Esophagus (tissue), 2 donors: ENCODE measurements at regions not wholly inside any gene's neighbourhood (a gene's known extent, or its start where the extent isn't known, plus 50 kb on each side); places are given as distances from the start of the nearest gene placed in this dataset.

Source experiments
- H3K27ac ChIP-seq, 2 donors: one replicate each; pipeline ENCODE4 v1.5.1; 2013; ENCODE audit warnings: low read depth in 2 of 2, mild to moderate bottlenecking in 2 of 2, inconsistent platforms in 1 of 2, low read length in 1 of 2, moderate library complexity in 1 of 2
- H3K27me3 ChIP-seq, 2 donors: one replicate each; pipeline ENCODE4 v1.6.1; 2013; ENCODE audit warnings: low read length in 2 of 2, control low read depth in 1 of 2, mild to moderate bottlenecking in 1 of 2; ENCODE audit not compliant: insufficient read depth in 2 of 2, control insufficient read depth in 1 of 2
- H3K36me3 ChIP-seq, 2 donors: one replicate each; pipeline ENCODE4 v1.6.1; 2013; ENCODE audit warnings: low read length in 1 of 2; ENCODE audit not compliant: control insufficient read depth in 2 of 2, insufficient read depth in 2 of 2
- H3K4me1 ChIP-seq, 2 donors: one replicate each; pipeline ENCODE4 v1.6.1; 2013; ENCODE audit warnings: low read length in 1 of 2; ENCODE audit not compliant: control insufficient read depth in 2 of 2, insufficient read depth in 2 of 2
- H3K4me3 ChIP-seq, 2 donors: one replicate each; pipeline ENCODE4 v1.5.1; 2013; ENCODE audit warnings: low read length in 2 of 2, mild to moderate bottlenecking in 2 of 2, low read depth in 1 of 2, moderate library complexity in 1 of 2
- H3K9me3 ChIP-seq, 2 donors: one replicate each; pipeline ENCODE4 v1.6.1; 2013; ENCODE audit warnings: mild to moderate bottlenecking in 2 of 2, low read depth in 1 of 2, low read length in 1 of 2, moderate library complexity in 1 of 2; ENCODE audit not compliant: control insufficient read depth in 2 of 2, insufficient read depth in 1 of 2
- WGBS, 2 donors: extraction: QIAGEN DNeasy Blood & Tissue Kit; methylation state at CpG; one replicate each; pipeline ENCODE4 v1.1.7; 2013; 5-methylcytosine and 5-hydroxymethylcytosine counted together
- donor health status: healthy with polysubstance abuse.
- donor health status: Bipolar disorder and iron deficiency.

GRCh38 chr5:5055712-5056111 lies 84.4 kb upstream of the ADAMTS16 start:
- no peak overlapping the region for H3K27ac ChIP-seq
- H3K27me3 ChIP-seq, result no peaks in the 10 kb centered on the region
- H3K9me3 ChIP-seq, result no peaks in the 10 kb centered on the region
- no peaks in the 10 kb centered on the region for H3K36me3 ChIP-seq
- H3K4me1 ChIP-seq, result no peaks in the 10 kb centered on the region
- 78% methylated on average over 1 of the region's 1 CpG for WGBS, 2 donors
- H3K4me3 ChIP-seq, result no peak overlapping the region

- no peak overlapping the region for H3K27ac ChIP-seq
These were observed 78.3 kb upstream of the ADAMTS16 start for GRCh38 chr5:5061836-5062235.

GRCh38 chr5:5062525-5063302 lies 77.4 kb upstream of the ADAMTS16 start:
- no peaks in the 10 kb centered on the region for H3K36me3 ChIP-seq
- H3K4me1 ChIP-seq, result no peaks in the 10 kb centered on the region
- no peaks in the 10 kb centered on the region for H3K27me3 ChIP-seq
- H3K9me3 ChIP-seq, result no peaks in the 10 kb centered on the region
- WGBS, 2 donors, result 62 to 63% methylated on average over 5 of the region's 5 CpGs
- no peak overlapping the region for H3K27ac ChIP-seq
- no peak overlapping the region for H3K4me3 ChIP-seq

More at GRCh38 chr5:5061836-5062235, 78.3 kb upstream of the ADAMTS16 start:
- no peak overlapping the region for H3K4me3 ChIP-seq
- no peaks in the 10 kb centered on the region for H3K4me1 ChIP-seq
- no peaks in the 10 kb centered on the region for H3K36me3 ChIP-seq
- no peaks in the 10 kb centered on the region for H3K27me3 ChIP-seq
- 88 to 89% methylated on average over 12 of the region's 12 CpGs for WGBS, 2 donors
- no peaks in the 10 kb centered on the region for H3K9me3 ChIP-seq

GRCh38 chr5:5063533-5063953 lies 76.6 kb upstream of the ADAMTS16 start:
- Histone ChIP-seq H3K27ac (no peak overlapping the region), H3K27me3 (no peaks in the 10 kb centered on the region), H3K4me3 (no peak overlapping the region), H3K9me3 (no peaks in the 10 kb centered on the region), H3K4me1 (no peaks in the 10 kb centered on the region), H3K36me3 (no peaks in the 10 kb centered on the region)
- 39 to 53% methylated on average over 3 of the region's 3 CpGs for WGBS, 2 donors

- WGBS, 2 donors, result 87 to 92% methylated on average over 4 of the region's 4 CpGs
- Histone ChIP-seq H3K36me3 (no peaks in the 10 kb centered on the region), H3K9me3 (no peaks in the 10 kb centered on the region), H3K27ac (no peak overlapping the region), H3K27me3 (no peaks in the 10 kb centered on the region), H3K4me1 (no peaks in the 10 kb centered on the region), H3K4me3 (no peak overlapping the region)
These were observed 74.7 kb upstream of the ADAMTS16 start for GRCh38 chr5:5065472-5065871.

GRCh38 chr5:5066276-5067186 lies 73.6 kb upstream of the ADAMTS16 start:
- WGBS, 2 donors, result 51 to 53% methylated on average over 6 of the region's 6 CpGs
- no peaks in the 10 kb centered on the region for H3K4me1 ChIP-seq

GRCh38 chr5:5069851-5070250 lies 70.3 kb upstream of the ADAMTS16 start:
- no peaks in the 10 kb centered on the region for H3K36me3 ChIP-seq
- H3K27ac ChIP-seq, result no peak overlapping the region
- peaks cover 0 to 3% of the 10 kb centered on the region in 2 donors for H3K4me1 ChIP-seq
- WGBS, 2 donors, result 66 to 76% methylated on average over 5 of the region's 5 CpGs
- H3K4me3 ChIP-seq, result no peak overlapping the region
- H3K27me3 ChIP-seq, result peaks cover 0 to 2% of the 10 kb centered on the region in 2 donors
- H3K9me3 ChIP-seq, result no peaks in the 10 kb centered on the region

More at GRCh38 chr5:5066276-5067186, 73.6 kb upstream of the ADAMTS16 start:
- H3K36me3 ChIP-seq, result no peaks in the 10 kb centered on the region
- H3K4me3 ChIP-seq, result no peak overlapping the region
- H3K27me3 ChIP-seq, result no peaks in the 10 kb centered on the region
- no peaks in the 10 kb centered on the region for H3K9me3 ChIP-seq
- no peak overlapping the region for H3K27ac ChIP-seq

- peaks cover 0 to 3% of the 10 kb centered on the region in 2 donors for H3K4me1 ChIP-seq
- H3K27me3 ChIP-seq, result peaks cover 0 to 2% of the 10 kb centered on the region in 2 donors
- no peak overlapping the region for H3K27ac ChIP-seq
- no peaks in the 10 kb centered on the region for H3K9me3 ChIP-seq
- WGBS, 2 donors, result 77 to 82% methylated on average over 5 of the region's 5 CpGs
- H3K36me3 ChIP-seq, result no peaks in the 10 kb centered on the region
- no peak overlapping the region for H3K4me3 ChIP-seq
These were observed 68.6 kb upstream of the ADAMTS16 start for GRCh38 chr5:5071554-5071953.

GRCh38 chr5:5077236-5077635 lies 62.9 kb upstream of the ADAMTS16 start:
- H3K36me3 ChIP-seq, result no peaks in the 10 kb centered on the region
- no peaks in the 10 kb centered on the region for H3K9me3 ChIP-seq
- H3K4me1 ChIP-seq, result peaks cover 0 to 3% of the 10 kb centered on the region in 2 donors
- H3K27ac ChIP-seq, result no peak overlapping the region
- peaks cover 0 to 2% of the 10 kb centered on the region in 2 donors for H3K27me3 ChIP-seq
- 66 to 69% methylated on average over 1 of the region's 1 CpG for WGBS, 2 donors
- no peak overlapping the region for H3K4me3 ChIP-seq
